NCI-H524 treated with DMSO at 0.1 percent for 48 hours (cell line): ENCODE measurements at regions not wholly inside any gene's neighbourhood (a gene's known extent, or its start where the extent isn't known, plus 50 kb on each side); places are given as distances from the start of the nearest gene placed in this dataset.
"Not testable (repeated sequence)": the region's sequence is repeated elsewhere in the genome, so short reads cannot be mapped to it uniquely, and the experiment has no call there.

Source experiments
- DNase-seq: peaks from one replicate; lab custom pipeline; 2025; lab: John Stamatoyannopoulos, UW

GRCh38 chr1:31485166-31485565, 72.2 kb downstream of the SERINC2 start:
- no peak for DNase-seq

- DNase-seq = no peak
Measured at GRCh38 chr1:31487143-31487542, 74.1 kb downstream of the SERINC2 start.

GRCh38 chr1:31487721-31488293, 74.8 kb downstream of the SERINC2 start:
- DNase-seq = no peak

DNA sequence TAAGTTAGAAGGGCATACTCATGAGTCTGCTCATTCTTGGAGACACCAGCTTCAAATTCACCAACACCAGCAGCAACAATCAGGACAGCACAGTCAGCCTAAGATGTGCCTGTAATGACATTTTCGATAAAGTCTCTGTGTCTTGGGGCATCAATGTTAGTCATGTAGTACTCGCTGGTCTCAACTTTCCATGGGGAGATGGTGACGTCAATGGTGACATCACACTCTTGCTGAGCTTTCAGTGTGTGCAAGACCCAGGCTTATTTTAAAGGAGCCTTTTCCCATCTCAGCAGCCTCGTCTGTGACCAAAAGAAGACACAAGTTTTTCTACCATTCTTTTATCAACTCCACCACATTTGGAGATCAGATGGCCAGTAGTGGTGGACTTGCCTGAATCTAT, 75.5 kb downstream of the SERINC2 start:
- DNase-seq = no peak

DNA sequence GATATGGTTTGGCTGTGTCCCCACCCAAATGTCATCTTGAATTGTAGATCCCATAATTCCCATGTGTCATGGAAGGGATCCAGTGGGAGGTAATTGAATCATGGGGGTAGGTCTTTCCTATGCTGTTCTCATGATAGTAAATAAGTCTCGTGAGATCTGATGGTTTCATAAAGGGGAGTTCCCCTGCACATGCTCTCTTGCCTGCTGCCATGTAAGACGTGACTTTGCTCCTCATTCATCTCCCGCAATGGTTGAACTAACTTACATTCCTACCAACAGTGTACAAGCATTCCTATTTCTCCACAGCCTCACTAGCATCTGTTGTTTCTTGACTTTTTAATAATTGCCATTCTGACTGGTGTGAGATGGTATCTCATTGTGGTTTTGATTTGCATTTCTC, 76.6 kb downstream of the SERINC2 start:
- not testable (repeated sequence) for DNase-seq

DNA sequence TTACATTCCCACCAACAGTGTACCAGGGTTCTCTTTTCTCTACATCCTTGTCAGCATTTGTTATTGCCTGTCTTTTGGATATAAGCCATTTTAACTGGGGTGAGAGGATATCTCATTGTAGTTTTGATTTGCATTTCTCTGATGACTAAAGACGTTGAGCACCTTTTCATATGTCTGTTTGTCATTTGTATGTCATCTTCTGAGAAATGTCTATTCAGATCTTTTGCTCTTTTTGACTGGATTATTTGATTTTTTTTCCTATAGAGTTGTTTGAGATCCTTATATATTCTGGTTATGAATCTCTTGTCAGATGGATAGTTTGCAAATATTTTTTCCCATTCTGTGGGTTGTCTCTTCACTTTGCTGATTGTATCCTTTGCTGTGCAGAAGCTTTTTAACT, 77.6 kb downstream of the SERINC2 start:
- DNase-seq = not testable (repeated sequence)

DNA sequence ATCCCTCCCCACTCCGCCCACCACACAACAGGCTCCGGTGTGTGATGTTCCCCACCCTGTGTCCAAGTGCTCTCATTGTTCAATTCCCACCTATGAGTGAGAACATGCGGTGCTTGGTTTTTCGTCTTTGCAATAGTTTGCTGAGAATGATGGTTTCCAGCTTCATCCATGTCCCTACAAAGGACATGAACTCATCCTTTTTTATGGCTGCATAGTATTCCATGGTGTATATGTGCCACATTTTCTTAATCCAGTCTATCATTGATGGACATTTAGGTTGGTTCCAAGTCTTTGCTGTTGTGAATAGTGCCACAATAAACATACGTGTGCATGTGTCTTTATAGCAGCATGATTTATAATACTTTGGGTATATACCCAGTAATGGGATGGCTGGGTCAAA, 81.0 kb upstream of the TINAGL1 start:
- DNase-seq = not testable (repeated sequence)

GRCh38 chr1:31495770-31496169, 80.5 kb upstream of the TINAGL1 start:
- not testable (repeated sequence) for DNase-seq

GRCh38 chr1:31497601-31498000, 78.7 kb upstream of the TINAGL1 start:
- no peak for DNase-seq

DNA sequence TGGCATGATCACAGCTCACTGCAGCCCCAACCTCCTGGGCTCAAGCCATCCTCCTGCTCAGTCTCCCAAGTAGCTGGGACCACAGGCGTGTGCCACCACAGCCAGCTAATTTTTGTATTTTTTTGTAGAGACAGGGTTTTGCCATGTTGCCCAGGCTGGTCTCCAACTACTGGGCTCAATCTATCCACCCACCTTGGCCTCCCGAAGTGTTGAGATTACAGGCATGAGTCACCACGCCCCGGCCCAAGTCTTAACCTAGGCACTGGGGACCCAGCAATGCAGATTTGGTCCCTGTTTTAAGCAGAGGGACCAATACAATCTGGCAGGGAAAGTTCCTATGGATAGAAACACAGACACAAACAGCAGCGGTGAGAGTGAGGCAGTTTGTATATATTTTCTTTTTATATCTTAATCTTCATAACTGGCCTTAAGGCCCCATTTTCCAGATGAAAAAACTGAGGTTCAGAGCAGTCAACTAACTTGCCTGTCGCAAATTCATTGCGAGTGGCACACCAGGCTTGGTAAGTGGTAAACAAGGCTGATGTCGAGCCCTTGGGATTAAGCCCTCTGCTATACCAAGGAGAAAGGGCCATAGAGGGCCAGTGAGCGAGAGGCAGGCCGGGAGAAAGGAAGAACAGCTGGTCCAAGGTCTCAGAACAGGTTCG, 77.8 kb upstream of the TINAGL1 start:
- DNase-seq = no peak

DNA sequence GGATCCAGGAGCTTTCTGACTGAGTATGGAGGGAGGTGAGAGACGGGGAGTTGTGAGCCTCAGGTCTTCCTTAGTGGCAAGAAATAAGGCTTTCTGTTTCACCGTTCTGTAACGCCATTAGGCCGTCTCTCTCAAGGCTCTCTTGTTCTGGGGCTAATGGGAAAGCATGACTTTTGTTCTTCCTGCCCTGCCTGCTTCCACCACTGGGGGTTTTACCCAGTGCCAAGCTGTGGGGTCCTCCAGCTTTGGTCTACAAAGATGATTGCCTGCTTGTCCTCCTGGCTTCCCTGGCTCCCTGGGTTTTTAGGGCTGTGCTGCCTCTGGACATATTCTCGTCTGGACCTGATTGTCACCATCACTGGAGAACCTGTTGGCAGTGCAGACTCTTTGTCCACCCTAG, 74.8 kb upstream of the TINAGL1 start:
- no peak for DNase-seq

- DNase-seq = no peak
Measured at GRCh38 chr1:31502253-31502652, 74.1 kb upstream of the TINAGL1 start.

DNA sequence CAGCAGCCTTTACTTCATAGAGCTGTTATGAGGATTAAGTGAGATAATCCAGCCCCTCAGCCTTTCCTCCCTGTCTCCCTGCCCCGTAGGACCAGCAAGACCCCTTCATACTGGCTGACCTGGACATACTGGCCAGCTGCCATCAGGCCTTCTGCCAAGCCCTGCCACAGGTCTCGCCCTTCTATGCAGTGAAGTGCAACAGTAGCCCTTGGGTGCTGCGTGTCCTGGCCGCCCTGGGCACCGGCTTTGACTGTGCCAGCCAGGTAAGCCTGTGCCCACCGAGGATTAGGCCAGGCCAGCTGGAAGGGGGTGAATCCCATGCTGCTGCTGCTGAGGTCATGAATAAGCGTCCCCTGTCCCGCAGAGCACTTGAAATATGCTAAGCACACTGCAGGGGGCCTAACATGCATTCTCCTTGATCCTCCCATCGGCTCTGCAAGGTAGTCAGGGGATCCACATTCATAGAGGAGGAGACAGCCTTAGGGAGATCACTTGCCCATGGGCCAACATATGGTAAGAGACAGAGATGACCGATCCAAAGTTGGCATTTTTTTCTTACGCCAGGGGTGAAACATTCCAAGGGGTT, 73.3 kb upstream of the TINAGL1 start:
- DNase-seq = peak; percentile 18

GRCh38 chr1:31503570-31503969, 72.7 kb upstream of the TINAGL1 start:
- no peak for DNase-seq

DNA sequence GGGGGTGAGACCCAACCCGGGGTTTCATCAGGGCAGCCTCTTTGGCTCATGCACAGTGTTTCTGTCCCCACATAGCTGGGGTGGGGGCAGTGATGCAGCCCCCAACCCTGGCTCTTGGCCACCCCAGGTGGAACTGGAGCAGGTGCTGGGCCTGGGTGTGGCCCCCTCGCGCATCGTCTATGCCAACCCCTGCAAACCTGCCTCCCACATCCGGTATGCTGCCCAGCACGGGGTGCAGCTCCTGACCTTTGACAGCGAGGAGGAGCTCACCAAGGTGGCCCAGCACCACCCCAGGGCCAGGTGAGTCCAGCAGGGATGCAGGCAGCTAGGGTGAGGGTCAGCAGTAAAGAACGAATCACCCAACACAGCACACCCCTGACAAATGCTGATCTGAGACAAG, 72.3 kb upstream of the TINAGL1 start:
- no peak for DNase-seq

- DNase-seq = no peak
Measured at GRCh38 chr1:31505911-31506497, 70.3 kb upstream of the TINAGL1 start.

DNA sequence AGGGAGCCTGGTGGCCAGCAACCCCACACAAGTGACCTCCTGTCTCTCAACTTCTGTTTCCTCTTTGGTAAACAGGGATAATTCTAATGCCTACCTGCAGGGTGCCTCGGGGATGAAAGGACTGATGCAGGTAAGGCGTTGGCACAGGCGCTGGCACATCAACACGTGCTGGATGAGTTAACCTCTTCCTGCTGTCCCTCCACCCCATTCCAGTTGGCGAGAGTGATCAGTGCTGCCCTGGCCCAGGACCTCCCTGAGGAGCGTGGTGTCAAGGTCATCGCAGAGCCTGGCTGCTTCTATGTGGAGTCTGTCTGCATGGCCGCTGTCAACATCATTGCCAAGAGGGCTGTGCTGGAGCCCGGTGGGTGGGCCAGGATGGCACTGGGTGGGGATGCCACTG, 69.1 kb upstream of the TINAGL1 start:
- no peak for DNase-seq

DNA sequence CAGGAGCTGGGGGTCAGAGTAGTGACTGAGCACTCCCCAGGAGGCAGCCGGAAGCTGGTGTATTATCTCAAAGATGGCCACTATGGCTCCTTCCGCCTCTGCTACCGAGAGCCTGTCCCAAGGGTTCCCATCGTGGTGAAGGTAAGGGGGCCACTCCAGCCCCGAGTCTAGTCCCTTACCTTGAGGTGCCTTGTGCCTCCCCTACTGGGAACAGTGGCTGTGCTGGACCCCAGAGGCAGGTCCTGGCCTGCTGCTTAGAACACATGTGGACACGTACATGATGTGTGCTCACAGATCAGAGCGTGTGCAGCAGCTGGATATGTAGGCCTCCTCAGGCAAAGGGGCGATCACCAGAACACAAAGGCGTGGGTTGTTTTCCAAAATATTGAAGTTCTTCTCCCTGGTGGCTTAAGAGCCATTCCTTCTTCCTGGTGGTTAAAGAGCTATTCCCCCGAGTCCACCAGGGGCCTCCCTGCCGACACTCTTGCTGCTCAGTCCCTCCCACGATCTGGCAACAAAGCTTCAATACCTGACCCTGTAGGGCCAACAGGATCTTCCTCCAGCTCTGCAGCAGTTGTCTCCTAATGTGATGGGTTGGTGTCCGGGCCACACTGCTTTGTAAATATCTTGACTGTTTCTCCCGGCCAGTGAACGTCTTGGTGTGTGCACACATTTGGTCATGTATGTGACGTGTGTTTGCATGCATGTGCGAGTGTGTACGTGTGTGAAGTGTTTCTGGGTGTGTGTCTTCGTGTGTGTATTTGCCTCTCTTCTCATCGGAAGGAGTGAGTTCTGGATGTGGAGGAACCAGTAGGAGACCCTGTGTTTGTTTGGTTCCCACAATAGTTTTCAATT, 68.4 kb upstream of the TINAGL1 start:
- no peak for DNase-seq

DNA sequence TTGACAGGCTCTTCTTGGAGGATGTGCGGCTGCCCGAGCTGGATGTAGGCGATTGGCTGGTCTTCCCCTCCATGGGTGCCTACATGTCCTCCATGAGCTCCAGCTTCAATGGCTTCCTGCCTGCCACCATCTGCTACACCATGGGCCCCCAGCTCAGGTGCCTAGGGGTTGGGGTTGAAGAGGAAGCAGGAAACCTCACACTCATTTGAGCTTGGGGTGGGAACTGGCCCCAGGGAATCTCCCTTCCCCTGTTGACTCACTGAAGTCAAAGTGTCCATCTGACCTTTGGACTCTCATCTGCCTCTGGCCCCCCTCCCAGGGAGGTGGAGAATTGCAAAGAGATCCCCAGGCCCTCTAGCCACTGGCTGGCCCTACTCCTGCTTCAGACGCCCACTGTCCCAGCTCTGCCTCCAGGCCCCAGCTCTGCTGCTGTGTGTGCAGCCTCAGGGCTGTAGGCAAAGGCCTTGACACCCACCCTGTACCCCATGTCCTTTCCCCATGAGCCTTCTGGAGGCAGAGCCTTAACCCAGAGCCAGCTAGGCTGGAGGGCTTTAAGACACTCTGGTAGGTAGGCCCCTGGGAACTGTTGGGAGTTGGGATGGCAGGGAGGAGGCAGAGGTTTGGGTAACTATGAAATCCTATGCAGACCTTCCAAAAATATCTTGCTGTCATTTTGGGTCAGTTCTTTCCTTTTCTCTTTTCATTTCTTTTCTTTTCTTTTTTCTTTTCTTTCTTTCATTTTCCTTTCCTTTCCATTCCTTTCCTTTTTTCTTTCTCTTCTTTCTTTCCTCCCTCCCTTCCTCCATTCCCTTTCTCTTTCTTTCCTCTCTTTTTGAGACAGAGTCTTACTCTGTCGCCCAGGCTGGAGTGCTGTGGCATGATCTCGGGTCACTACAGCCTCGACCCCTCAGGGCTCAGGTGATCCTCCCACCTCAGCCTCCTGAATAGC, 66.9 kb upstream of the TINAGL1 start:
- no peak for DNase-seq

DNA sequence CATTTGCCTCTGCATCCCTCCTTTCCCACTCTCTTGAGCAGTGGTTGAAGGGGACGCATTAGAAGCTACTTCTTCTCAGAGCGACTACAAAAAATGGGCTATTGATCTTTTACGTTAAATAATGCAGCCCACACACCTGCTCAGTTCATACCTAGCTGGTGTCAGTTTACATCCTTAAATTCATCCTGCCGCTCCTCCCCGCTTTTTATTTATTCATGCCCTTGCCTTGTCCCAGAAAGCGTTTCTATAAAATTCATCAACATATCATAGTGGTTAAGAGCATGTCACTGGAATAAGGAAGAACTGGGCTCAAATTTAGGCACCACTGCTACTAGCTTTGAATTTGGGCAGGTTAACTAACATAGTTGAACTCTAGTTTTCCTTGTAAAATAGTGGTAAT, 66.0 kb upstream of the TINAGL1 start:
- no peak for DNase-seq
